ENCODE measurements at regions not wholly inside any gene's neighbourhood (a gene's known extent, or its start where the extent isn't known, plus 50 kb on each side); places are given as distances from the start of the nearest gene placed in this dataset.

GRCh38 chr6:11346516-11346915, 114.0 kb upstream of the NEDD9 start:
- TF ChIP-seq EZH2 (IDR thresholded peaks at IDR 0.05; ENCODE audit: borderline replicate concordance, low read depth, low read length, severe bottlenecking) = no peak
- TF ChIP-seq CTCF (IDR thresholded peaks at IDR 0.05; ENCODE audit: borderline replicate concordance, extremely low read depth, low read length, poor library complexity, severe bottlenecking) = no peak
- no peaks in the 10 kb centered on the region for H3K4me1 ChIP-seq (ENCODE audit: insufficient read depth, low read length)
- no peak overlapping the region for H2AFZ ChIP-seq (ENCODE audit: low read depth, low read length)
- no peak overlapping the region for H3K27ac ChIP-seq (ENCODE audit: low read length)
- no peaks in the 10 kb centered on the region for H3K36me3 ChIP-seq (ENCODE audit: insufficient read depth, low read length)
- no peak for ATAC-seq (ENCODE audit: insufficient read depth, low read depth)
- H3K9ac ChIP-seq (ENCODE audit: low read depth, low read length) = no peak overlapping the region
- DNase-seq = no peak
- H3K79me2 ChIP-seq (ENCODE audit: insufficient read depth, low read length) = no peaks in the 10 kb centered on the region
- no peak overlapping the region for H3K4me2 ChIP-seq (ENCODE audit: insufficient read depth, low read length)
- H3K9me3 ChIP-seq (ENCODE audit: insufficient read depth, low read length, severe bottlenecking) = no peaks in the 10 kb centered on the region
- no peaks in the 10 kb centered on the region for H3K27me3 ChIP-seq (ENCODE audit: insufficient read depth, low read length, poor library complexity)
- H3K4me3 ChIP-seq (ENCODE audit: low read depth in 1 of 2, low read length in 2 of 2) = no peak overlapping the region
- no peaks in the 10 kb centered on the region for H4K20me1 ChIP-seq (ENCODE audit: insufficient read depth, low read length)

GRCh38 chr6:11345536-11345935, 113.1 kb upstream of the NEDD9 start:
- Histone ChIP-seq H3K27ac (ENCODE audit: low read length) (no peak overlapping the region), H3K4me2 (ENCODE audit: insufficient read depth, low read length) (no peak overlapping the region), H3K4me3 (ENCODE audit: low read depth in 1 of 2, low read length in 2 of 2) (no peak overlapping the region), H4K20me1 (ENCODE audit: insufficient read depth, low read length) (no peaks in the 10 kb centered on the region), H3K36me3 (ENCODE audit: insufficient read depth, low read length) (no peaks in the 10 kb centered on the region), H3K27me3 (ENCODE audit: insufficient read depth, low read length, poor library complexity) (no peaks in the 10 kb centered on the region), H3K79me2 (ENCODE audit: insufficient read depth, low read length) (no peaks in the 10 kb centered on the region), H3K9me3 (ENCODE audit: insufficient read depth, low read length, severe bottlenecking) (no peaks in the 10 kb centered on the region), H3K4me1 (ENCODE audit: insufficient read depth, low read length) (no peaks in the 10 kb centered on the region), H3K9ac (ENCODE audit: low read depth, low read length) (no peak overlapping the region), H2AFZ (ENCODE audit: low read depth, low read length) (no peak overlapping the region)
- ATAC-seq (ENCODE audit: insufficient read depth, low read depth) (no peak), DNase-seq (no peak)
- no peak for TF ChIP-seq CTCF (IDR thresholded peaks at IDR 0.05; ENCODE audit: borderline replicate concordance, extremely low read depth, low read length, poor library complexity, severe bottlenecking)
- TF ChIP-seq EZH2 (IDR thresholded peaks at IDR 0.05; ENCODE audit: borderline replicate concordance, low read depth, low read length, severe bottlenecking) = no peak

GRCh38 chr6:11343963-11344723, 111.7 kb upstream of the NEDD9 start:
- Histone ChIP-seq H3K4me3 (ENCODE audit: low read depth in 1 of 2, low read length in 2 of 2) (no peak overlapping the region), H3K4me2 (ENCODE audit: insufficient read depth, low read length) (no peak overlapping the region), H2AFZ (ENCODE audit: low read depth, low read length) (no peak overlapping the region), H3K36me3 (ENCODE audit: insufficient read depth, low read length) (no peaks in the 10 kb centered on the region), H3K9ac (ENCODE audit: low read depth, low read length) (no peak overlapping the region), H3K79me2 (ENCODE audit: insufficient read depth, low read length) (no peaks in the 10 kb centered on the region), H4K20me1 (ENCODE audit: insufficient read depth, low read length) (no peaks in the 10 kb centered on the region), H3K4me1 (ENCODE audit: insufficient read depth, low read length) (no peaks in the 10 kb centered on the region), H3K27me3 (ENCODE audit: insufficient read depth, low read length, poor library complexity) (no peaks in the 10 kb centered on the region), H3K9me3 (ENCODE audit: insufficient read depth, low read length, severe bottlenecking) (no peaks in the 10 kb centered on the region), H3K27ac (ENCODE audit: low read length) (no peak overlapping the region)
- TF ChIP-seq EZH2 (IDR thresholded peaks at IDR 0.05; ENCODE audit: borderline replicate concordance, low read depth, low read length, severe bottlenecking) (no peak), CTCF (IDR thresholded peaks at IDR 0.05; ENCODE audit: borderline replicate concordance, extremely low read depth, low read length, poor library complexity, severe bottlenecking) (no peak)
- no peak for ATAC-seq (ENCODE audit: insufficient read depth, low read depth)
- DNase-seq = no peak
